GM23248 (cell line): ENCODE measurements at regions not wholly inside any gene's neighbourhood (a gene's known extent, or its start where the extent isn't known, plus 50 kb on each side); places are given as distances from the start of the nearest gene placed in this dataset.

Experiments
- DNase-seq: peaks from one replicate; pipeline ENCODE4 v3.0.0-alpha.2; 2015
- H2AFZ ChIP-seq: fragments of 200-600 bp; sonication (generic); 2 replicates; pipeline ENCODE4 v1.6.1; 2016; ENCODE audit warnings: antibody characterized with exemption
- H3F3A ChIP-seq: fragments of 200-600 bp; sonication (generic); 2 replicates; pipeline ENCODE4 v1.6.1; 2016; ENCODE audit warnings: mild to moderate bottlenecking, antibody characterized with exemption, mixed run types; ENCODE audit not compliant: insufficient read depth
- H3K27ac ChIP-seq: fragments of 200-600 bp; sonication (generic); 2 replicates; pipeline ENCODE4 v1.5.1; 2016; ENCODE audit warnings: mild to moderate bottlenecking
- H3K27me3 ChIP-seq: fragments of 200-600 bp; sonication (generic); replicated peaks from 2 replicates; pipeline ENCODE4 v1.6.1; 2016; ENCODE audit warnings: mild to moderate bottlenecking; ENCODE audit not compliant: insufficient read depth
- H3K36me3 ChIP-seq: fragments of 200-600 bp; sonication (generic); 2 replicates; pipeline ENCODE4 v1.6.1; 2016; ENCODE audit warnings: low read depth, mild to moderate bottlenecking
- H3K4me1 ChIP-seq: fragments of 200-600 bp; sonication (generic); 2 replicates; pipeline ENCODE4 v1.6.1; 2016; ENCODE audit warnings: mild to moderate bottlenecking; ENCODE audit not compliant: insufficient read depth
- H3K4me2 ChIP-seq: fragments of 200-600 bp; sonication (generic); one replicate; pipeline ENCODE4 v1.6.1; 2016; ENCODE audit warnings: mild to moderate bottlenecking; ENCODE audit not compliant: unreplicated experiment
- H3K4me3 ChIP-seq: fragments of 200-600 bp; sonication (generic); 2 replicates; pipeline ENCODE4 v1.5.1; 2016; ENCODE audit warnings: mild to moderate bottlenecking
- H3K79me2 ChIP-seq: fragments of 200-600 bp; sonication (generic); 2 replicates; pipeline ENCODE4 v1.6.1; 2016; ENCODE audit warnings: mild to moderate bottlenecking; ENCODE audit not compliant: insufficient read depth
- H3K9ac ChIP-seq: fragments of 200-600 bp; sonication (generic); 2 replicates; pipeline ENCODE4 v1.6.1; 2016; ENCODE audit warnings: mild to moderate bottlenecking
- H3K9me2 ChIP-seq: fragments of 200-600 bp; sonication (generic); 2 replicates; pipeline ENCODE4 v1.6.1; 2016; ENCODE audit warnings: mixed run types, mild to moderate bottlenecking, moderate library complexity; ENCODE audit not compliant: insufficient read depth
- H3K9me3 ChIP-seq: fragments of 200-600 bp; sonication (generic); one replicate; pipeline ENCODE4 v1.6.1; 2017; ENCODE audit warnings: low read depth
- H4K20me1 ChIP-seq: fragments of 200-600 bp; sonication (generic); 2 replicates; pipeline ENCODE4 v1.6.0; 2016; ENCODE audit not compliant: insufficient read depth
- EZH2 ChIP-seq: fragments of 200-600 bp; sonication (generic); IDR thresholded peaks from 2 replicates; pipeline ENCODE4 v1.6.1; 2018; ENCODE audit warnings: antibody characterized with exemption, mild to moderate bottlenecking; ENCODE audit not compliant: insufficient read depth, poor library complexity, severe bottlenecking
- EZH2phosphoT487 ChIP-seq: fragments of 200-600 bp; sonication (generic); IDR thresholded peaks from 2 replicates; pipeline ENCODE4 v1.6.1; 2018; ENCODE audit warnings: antibody characterized with exemption, moderate library complexity, mild to moderate bottlenecking, low read depth; ENCODE audit not compliant: insufficient read depth
- WGBS, 2 experiments: methylation state at CpG; one replicate each; pipeline ENCODE4 v1.1.6; 2015 to 2017; ENCODE audit warnings: low lambda C conversion rate in 2 of 2, low coverage in 1 of 2; ENCODE audit errors: missing lambda C conversion rate in 2 of 2; 5-methylcytosine and 5-hydroxymethylcytosine counted together
- in situ Hi-C: fragments of 300-500 bp; cut with MboI; formaldehyde crosslinking; loops from 2 replicates; pipeline ENCODE4 v1.15.0; 2020

DNA sequence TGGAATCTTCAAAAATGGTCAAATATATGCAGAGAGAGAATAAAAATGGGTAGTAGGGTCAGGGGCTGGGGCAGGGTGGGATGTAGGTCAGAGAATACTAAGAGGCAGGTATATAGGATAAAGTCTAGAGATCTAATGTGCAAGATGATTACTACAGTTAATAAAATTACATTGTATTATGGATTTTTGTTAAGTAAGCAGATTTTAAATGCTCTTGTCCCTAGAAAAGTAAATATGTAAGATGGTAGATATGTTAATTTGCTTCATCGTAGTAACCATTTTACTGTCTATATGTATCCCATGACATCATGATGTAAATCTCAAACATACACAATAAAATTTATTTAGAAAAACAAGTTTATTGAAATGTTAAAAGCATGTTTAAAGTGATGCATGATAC, 1051.4 kb downstream of the AGBL1 start:
- Histone ChIP-seq H4K20me1 (no peaks in the 10 kb centered on the region), H3K4me2 (no peak overlapping the region), H3K36me3 (no peaks in the 10 kb centered on the region), H3K4me3 (no peak overlapping the region), H3K9me3 (no peaks in the 10 kb centered on the region), H3F3A (no peaks in the 10 kb centered on the region), H3K4me1 (no peaks in the 10 kb centered on the region), H3K79me2 (no peaks in the 10 kb centered on the region), H3K9ac (no peak overlapping the region), H3K27ac (no peak overlapping the region), H3K9me2 (no peaks in the 10 kb centered on the region), H2AFZ (no peak overlapping the region), H3K27me3 (no peaks in the 10 kb centered on the region)
- WGBS, 2 experiments, result 17 to 36% methylated on average over 1 of the region's 1 CpG
- DNase-seq, result no peak
- TF ChIP-seq EZH2phosphoT487 (no peak), EZH2 (no peak)
- in situ Hi-C loops, result no loop called here

DNA sequence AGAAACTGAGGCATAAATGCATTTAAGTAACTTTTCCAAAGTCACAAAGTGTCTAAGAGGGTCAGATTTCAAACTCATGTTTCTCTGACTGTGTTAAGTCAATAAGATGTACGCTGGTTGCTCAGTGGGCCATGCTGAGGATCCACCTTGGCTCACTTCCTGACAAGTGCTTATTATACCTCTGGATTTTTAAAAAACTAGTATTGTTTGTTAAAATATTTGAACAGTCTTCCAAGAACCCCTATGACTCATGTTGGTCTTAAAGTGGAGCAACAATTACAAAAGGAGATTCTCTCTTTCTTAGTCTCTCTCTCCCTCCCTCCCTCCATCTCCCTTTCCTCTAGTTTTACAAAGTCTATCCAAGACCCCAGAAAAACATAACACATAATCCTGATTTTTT, 1050.2 kb downstream of the AGBL1 start:
- H3K9ac ChIP-seq, result no peak overlapping the region
- TF ChIP-seq EZH2phosphoT487 (no peak), EZH2 (no peak)
- no peak for DNase-seq
- H3K9me2 ChIP-seq, result no peaks in the 10 kb centered on the region
- 24 to 25% methylated on average over 1 of the region's 1 CpG for WGBS, 2 experiments
- no peaks in the 10 kb centered on the region for H3K27me3 ChIP-seq
- no peaks in the 10 kb centered on the region for H3K36me3 ChIP-seq
- no peaks in the 10 kb centered on the region for H4K20me1 ChIP-seq
- no peaks in the 10 kb centered on the region for H3K9me3 ChIP-seq
- no peak overlapping the region for H3K27ac ChIP-seq
- H3K79me2 ChIP-seq, result no peaks in the 10 kb centered on the region
- no peaks in the 10 kb centered on the region for H3K4me1 ChIP-seq
- no peak overlapping the region for H3K4me3 ChIP-seq
- no peaks in the 10 kb centered on the region for H3F3A ChIP-seq
- in situ Hi-C loops, result no loop called here
- H3K4me2 ChIP-seq, result no peak overlapping the region
- H2AFZ ChIP-seq, result no peak overlapping the region

DNA sequence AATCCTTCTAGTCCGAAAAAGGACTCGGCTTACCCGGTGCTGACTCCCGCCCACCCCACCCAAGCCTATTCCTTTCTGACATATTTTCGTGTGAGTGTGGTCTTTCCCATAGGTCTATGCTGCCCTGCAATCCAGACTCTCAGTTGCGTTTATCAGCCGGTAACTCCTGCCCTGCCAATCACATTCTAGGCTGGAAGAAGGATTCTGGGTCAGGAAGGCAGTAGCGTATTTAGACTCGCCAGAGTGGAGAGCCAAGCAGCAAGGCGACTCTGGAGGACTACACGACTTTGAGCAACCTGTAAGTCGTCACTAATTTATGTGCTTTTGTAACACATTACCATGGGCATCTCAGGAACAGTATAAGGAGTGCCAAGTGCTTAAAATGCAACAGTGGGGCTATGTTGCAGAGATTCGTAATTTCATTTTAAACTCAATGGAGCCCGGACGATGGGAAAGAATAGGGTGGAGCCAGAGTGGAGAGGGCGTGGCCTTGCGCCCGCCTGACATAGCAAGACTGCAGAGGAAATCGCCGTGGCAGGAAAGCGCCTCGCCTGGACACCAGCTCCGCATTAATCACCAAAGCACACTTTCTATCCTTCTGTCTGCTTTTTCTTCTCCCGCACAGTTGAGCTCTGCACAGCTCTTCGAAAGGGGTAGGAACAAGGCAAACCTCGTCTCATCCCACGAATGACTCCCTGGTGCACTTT, 1044.2 kb downstream of the AGBL1 start:
- Histone ChIP-seq H3K4me2 (no peak overlapping the region), H3K27ac (no peak overlapping the region), H4K20me1 (no peaks in the 10 kb centered on the region), H3K9me3 (no peaks in the 10 kb centered on the region), H3K36me3 (no peaks in the 10 kb centered on the region), H3K79me2 (no peaks in the 10 kb centered on the region), H3K9ac (no peak overlapping the region), H3K9me2 (no peaks in the 10 kb centered on the region), H3K4me3 (no peak overlapping the region), H3K27me3 (no peaks in the 10 kb centered on the region), H3F3A (no peaks in the 10 kb centered on the region), H2AFZ (no peak overlapping the region), H3K4me1 (no peaks in the 10 kb centered on the region)
- no peak for DNase-seq
- TF ChIP-seq EZH2phosphoT487 (no peak), EZH2 (no peak)
- 53 to 55% methylated on average over 27 of the region's 27 CpGs for WGBS, 2 experiments
- in situ Hi-C loops, result no loop called here

DNA sequence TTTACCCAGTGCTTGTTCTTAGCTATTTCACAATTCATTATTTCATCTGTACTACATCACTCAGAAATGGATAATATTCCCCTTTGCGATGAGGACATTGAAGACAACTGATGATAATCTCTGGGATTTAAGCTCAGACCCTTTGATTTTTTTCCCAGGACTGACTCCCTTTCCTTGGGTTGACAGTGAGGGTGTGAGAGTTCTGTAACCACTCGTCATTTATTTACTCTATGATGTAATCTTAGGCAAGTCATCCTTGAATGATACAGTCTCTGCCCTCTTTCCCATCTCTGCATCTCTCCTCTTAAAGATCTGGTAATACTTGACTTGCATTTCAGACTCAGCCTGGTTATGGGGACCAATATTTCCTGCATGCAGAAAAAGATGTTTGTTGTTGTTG, 1041.7 kb downstream of the AGBL1 start:
- H3K79me2 ChIP-seq, result no peaks in the 10 kb centered on the region
- DNase-seq, result no peak
- H3K27ac ChIP-seq, result no peak overlapping the region
- no peaks in the 10 kb centered on the region for H3K9me2 ChIP-seq
- H3K9me3 ChIP-seq, result no peaks in the 10 kb centered on the region
- H3K36me3 ChIP-seq, result no peaks in the 10 kb centered on the region
- no peak overlapping the region for H3K4me3 ChIP-seq
- H4K20me1 ChIP-seq, result no peaks in the 10 kb centered on the region
- no peaks in the 10 kb centered on the region for H3K27me3 ChIP-seq
- no peaks in the 10 kb centered on the region for H3K4me1 ChIP-seq
- H2AFZ ChIP-seq, result no peak overlapping the region
- 16 to 17% methylated on average over 2 of the region's 2 CpGs for WGBS, 2 experiments
- no peaks in the 10 kb centered on the region for H3F3A ChIP-seq
- no peak overlapping the region for H3K9ac ChIP-seq
- no peak overlapping the region for H3K4me2 ChIP-seq
- in situ Hi-C loops, result no loop called here
- no peak for TF ChIP-seq EZH2
- TF ChIP-seq EZH2phosphoT487, result no peak

DNA sequence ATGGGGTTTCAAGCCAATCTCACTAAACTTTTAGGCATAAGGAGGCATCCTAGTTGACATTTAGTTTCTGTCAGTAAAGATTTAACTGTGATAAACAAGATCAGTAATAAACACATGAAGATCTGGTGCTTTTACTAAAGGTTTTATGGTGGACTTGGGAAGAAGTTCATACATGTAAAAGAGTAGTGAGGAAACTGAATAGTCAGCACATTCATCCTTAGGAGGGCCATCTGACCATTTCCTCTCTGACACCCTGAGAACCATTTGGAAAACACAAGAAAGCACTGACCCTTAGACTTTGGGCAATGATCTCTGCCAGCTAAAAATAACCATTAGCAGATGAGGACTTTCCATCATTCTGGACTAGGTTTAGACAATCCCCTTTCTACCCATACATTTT, 1040.9 kb downstream of the AGBL1 start:
- no peak overlapping the region for H3K9ac ChIP-seq
- TF ChIP-seq EZH2, result no peak
- no peak for TF ChIP-seq EZH2phosphoT487
- H3K27me3 ChIP-seq, result no peaks in the 10 kb centered on the region
- H3K27ac ChIP-seq, result no peak overlapping the region
- no peaks in the 10 kb centered on the region for H3F3A ChIP-seq
- no peaks in the 10 kb centered on the region for H3K9me3 ChIP-seq
- in situ Hi-C loops, result no loop called here
- H3K4me3 ChIP-seq, result no peak overlapping the region
- H4K20me1 ChIP-seq, result no peaks in the 10 kb centered on the region
- H2AFZ ChIP-seq, result no peak overlapping the region
- DNase-seq, result no peak
- H3K4me1 ChIP-seq, result no peaks in the 10 kb centered on the region
- H3K36me3 ChIP-seq, result no peaks in the 10 kb centered on the region
- H3K79me2 ChIP-seq, result no peaks in the 10 kb centered on the region
- no peaks in the 10 kb centered on the region for H3K9me2 ChIP-seq
- no peak overlapping the region for H3K4me2 ChIP-seq
